GM23248 (cell line): ENCODE measurements at regions not wholly inside any gene's neighbourhood (a gene's known extent, or its start where the extent isn't known, plus 50 kb on each side); places are given as distances from the start of the nearest gene placed in this dataset.

Source experiments
- EZH2 ChIP-seq: fragments of 200-600 bp; sonication (generic); IDR thresholded peaks from 2 replicates; pipeline ENCODE4 v1.6.1; 2018; ENCODE audit warnings: antibody characterized with exemption, mild to moderate bottlenecking; ENCODE audit not compliant: insufficient read depth, poor library complexity, severe bottlenecking
- EZH2phosphoT487 ChIP-seq: fragments of 200-600 bp; sonication (generic); IDR thresholded peaks from 2 replicates; pipeline ENCODE4 v1.6.1; 2018; ENCODE audit warnings: antibody characterized with exemption, moderate library complexity, mild to moderate bottlenecking, low read depth; ENCODE audit not compliant: insufficient read depth

DNA sequence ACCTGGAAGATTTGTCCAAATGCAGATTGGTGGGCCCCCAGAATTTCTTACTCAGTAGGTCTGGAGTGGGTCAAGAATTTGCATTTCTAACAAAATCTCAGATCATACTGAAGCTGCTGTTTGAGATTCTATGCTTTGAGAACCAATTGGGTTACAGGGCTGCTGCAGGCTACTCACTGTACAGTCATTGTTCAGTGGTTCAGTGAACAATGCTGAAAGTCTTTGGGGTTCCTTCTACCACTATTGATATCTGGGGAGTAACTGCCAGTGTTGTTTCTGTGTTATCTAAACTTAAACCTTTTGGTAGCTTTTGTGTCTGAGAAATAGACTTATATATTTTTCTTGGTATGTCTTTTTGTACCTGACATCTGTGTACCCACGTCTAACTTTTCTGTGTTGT is 187.5 kb downstream of the TANC2 start:
- TF ChIP-seq EZH2: no peak
- TF ChIP-seq EZH2phosphoT487: no peak
